H1 (cell line): ENCODE measurements at regions not wholly inside any gene's neighbourhood (a gene's known extent, or its start where the extent isn't known, plus 50 kb on each side); places are given as distances from the start of the nearest gene placed in this dataset.

ENCODE experiments used
- CTCF ChIA-PET: fragments of 300-600 bp; sonication (Branson Sonifier 250); formaldehyde crosslinking; loops from one replicate; lab custom pipeline; 2021; ENCODE audit not compliant: partially characterized antibody; lab: Charles Lee
- POLR2A ChIA-PET: fragments of 300-600 bp; sonication (Branson Sonifier 250); formaldehyde crosslinking; loops from one replicate; lab custom pipeline; 2021; ENCODE audit warnings: inconsistent platforms; ENCODE audit not compliant: partially characterized antibody; lab: Charles Lee
- DNase-seq, 2 experiments: peaks; one replicate each; pipeline versions ENCODE4 v3.0.0 to v3.0.0-alpha.2; 2010 to 2022; ENCODE audit warnings: low spot score in 2 of 2, low read depth in 1 of 2, mixed read lengths in 1 of 2
- FAIRE-seq: peaks from 2 replicates; lab custom pipeline; 2011; peaks lifted over from hg19 to GRCh38; lab: Jason Lieb, UNC
- H2AFZ ChIP-seq: 2 replicates; pipeline ENCODE4 v1.8.1; 2012; ENCODE audit warnings: low read length, inconsistent platforms
- H2AK5ac ChIP-seq: 2 replicates; pipeline ENCODE4 v1.6.1; 2013; ENCODE audit warnings: low read depth, low read length
- H2BK120ac ChIP-seq: replicated peaks from 2 replicates; pipeline ENCODE3; 2013; ENCODE audit warnings: low read depth, low read length, inconsistent platforms
- H2BK12ac ChIP-seq: 2 replicates; pipeline ENCODE4 v1.6.1; 2013; ENCODE audit warnings: low read depth, low read length
- H2BK15ac ChIP-seq: 2 replicates; pipeline ENCODE4 v1.6.1; 2013; ENCODE audit warnings: low read length
- H2BK20ac ChIP-seq: 2 replicates; pipeline ENCODE4 v1.6.1; 2013; ENCODE audit warnings: low read length
- H2BK5ac ChIP-seq: 2 replicates; pipeline ENCODE4 v1.6.1; 2013; ENCODE audit warnings: low read depth, low read length
- H3K14ac ChIP-seq: 2 replicates; pipeline ENCODE4 v1.6.1; 2013; ENCODE audit warnings: inconsistent platforms; ENCODE audit not compliant: insufficient read length
- H3K18ac ChIP-seq: 2 replicates; pipeline ENCODE4 v1.6.1; 2013; ENCODE audit warnings: low read length; ENCODE audit errors: extremely low read depth
- H3K23ac ChIP-seq: 2 replicates; pipeline ENCODE4 v1.6.1; 2013; ENCODE audit warnings: inconsistent platforms; ENCODE audit not compliant: insufficient read length
- H3K23me2 ChIP-seq: 2 replicates; pipeline ENCODE4 v1.6.1; 2013; ENCODE audit warnings: low read depth, low read length
- H3K27ac ChIP-seq: 2 replicates; pipeline ENCODE4 v1.6.1; 2011; ENCODE audit warnings: low read depth, low read length, inconsistent platforms
- H3K27me3 ChIP-seq, 4 experiments: replicated peaks in 1 of 4; 1 replicate in 1 of 4; 2 replicates in 3 of 4; pipeline versions ENCODE4 v1.6.1 to v1.8.1; 2011 to 2013; ENCODE audit warnings: low read length in 3 of 4, mild to moderate bottlenecking in 3 of 4, inconsistent platforms in 2 of 4, mixed read lengths in 2 of 4, moderate library complexity in 1 of 4; ENCODE audit not compliant: control insufficient read depth in 3 of 4, insufficient read depth in 3 of 4; ENCODE audit errors: extremely low read depth in 1 of 4
- H3K36me3 ChIP-seq, 4 experiments: 2 replicates each; pipeline versions ENCODE4 v1.6.1 to v1.8.1; 2011 to 2013; ENCODE audit warnings: mild to moderate bottlenecking in 4 of 4, low read length in 3 of 4, moderate library complexity in 2 of 4, control low read depth in 1 of 4, inconsistent platforms in 1 of 4; ENCODE audit not compliant: insufficient read depth in 4 of 4, control insufficient read depth in 2 of 4
- H3K4ac ChIP-seq: replicated peaks from 2 replicates; pipeline ENCODE3; 2013; ENCODE audit warnings: low read length, low read depth, mixed read lengths, inconsistent platforms; ENCODE audit not compliant: insufficient read length
- H3K4me1 ChIP-seq, 4 experiments: replicated peaks in 1 of 4; 1 replicate in 1 of 4; 2 replicates in 3 of 4; pipeline versions ENCODE4 v1.6.1 to v1.8.1; 2011 to 2013; ENCODE audit warnings: low read length in 3 of 4, inconsistent platforms in 2 of 4, mixed read lengths in 1 of 4; ENCODE audit not compliant: insufficient read depth in 4 of 4, control insufficient read depth in 3 of 4
- H3K4me2 ChIP-seq, 2 experiments: 2 replicates each; pipeline versions ENCODE4 v1.6.1 to v1.8.1; 2011 to 2013; ENCODE audit warnings: low read depth in 2 of 2, low read length in 2 of 2, control low read depth in 1 of 2, inconsistent platforms in 1 of 2, mild to moderate bottlenecking in 1 of 2; ENCODE audit not compliant: insufficient read depth in 1 of 2
- H3K4me3 ChIP-seq, 4 experiments: fragments of 200-600, 300-600 bp in 1 of 4; sonication (generic), shearing (Covaris generic), sonication (Bioruptor Twin) in 1 of 4; 2 replicates each; pipeline versions ENCODE4 v1.5.1 to v1.8.1; 2011 to 2016; ENCODE audit warnings: low read length in 4 of 4, low read depth in 3 of 4, control low read depth in 2 of 4, inconsistent platforms in 2 of 4, mild to moderate bottlenecking in 2 of 4, mixed read lengths in 1 of 4, moderate library complexity in 1 of 4; ENCODE audit not compliant: insufficient read depth in 2 of 4; ENCODE audit errors: extremely low read depth in 1 of 4
- H3K56ac ChIP-seq: replicated peaks from 2 replicates; pipeline ENCODE3; 2013; ENCODE audit warnings: low read depth, mild to moderate bottlenecking, mixed read lengths, low read length, inconsistent platforms; ENCODE audit not compliant: insufficient read length
- H3K79me1 ChIP-seq: 2 replicates; pipeline ENCODE4 v1.6.1; 2013; ENCODE audit warnings: low read depth, low read length, control low read depth
- H3K79me2 ChIP-seq, 2 experiments: 2 replicates each; pipeline versions ENCODE4 v1.6.1 to v1.8.1; 2012 to 2013; ENCODE audit warnings: low read length in 2 of 2, mild to moderate bottlenecking in 2 of 2, inconsistent platforms in 1 of 2; ENCODE audit not compliant: insufficient read depth in 2 of 2, control insufficient read depth in 1 of 2
- H3K9ac ChIP-seq, 4 experiments: replicated peaks in 1 of 4; 1 replicate in 1 of 4; 2 replicates in 3 of 4; pipeline versions ENCODE4 v1.6.1 to v1.8.1; 2011 to 2013; ENCODE audit warnings: low read depth in 3 of 4, low read length in 3 of 4, control low read depth in 2 of 4, mild to moderate bottlenecking in 2 of 4, moderate library complexity in 2 of 4, inconsistent platforms in 1 of 4; ENCODE audit errors: extremely low read depth in 1 of 4
- H3K9me3 ChIP-seq, 2 experiments: 2 replicates each; pipeline versions ENCODE4 v1.6.1 to v1.8.1; 2012 to 2013; ENCODE audit warnings: mild to moderate bottlenecking in 2 of 2, moderate library complexity in 2 of 2, control low read depth in 1 of 2, inconsistent platforms in 1 of 2, low read depth in 1 of 2, low read length in 1 of 2, mixed read lengths in 1 of 2; ENCODE audit not compliant: insufficient read depth in 2 of 2
- H4K20me1 ChIP-seq, 2 experiments: replicated peaks in 1 of 2; 2 replicates each; pipeline versions ENCODE3 to v1.8.1; 2011 to 2013; ENCODE audit warnings: inconsistent platforms in 2 of 2, low read length in 2 of 2, mild to moderate bottlenecking in 1 of 2; ENCODE audit not compliant: insufficient read depth in 2 of 2, control insufficient read depth in 1 of 2
- H4K5ac ChIP-seq: 2 replicates; pipeline ENCODE4 v1.6.1; 2013; ENCODE audit warnings: low read length, low read depth, mixed read lengths, inconsistent platforms; ENCODE audit not compliant: insufficient read length
- H4K8ac ChIP-seq: 2 replicates; pipeline ENCODE4 v1.8.0; 2013; ENCODE audit warnings: mild to moderate bottlenecking, moderate library complexity, low read length, inconsistent platforms; ENCODE audit not compliant: insufficient read depth; ENCODE audit errors: extremely low read depth
- H4K91ac ChIP-seq: replicated peaks from 2 replicates; pipeline ENCODE3; 2013; ENCODE audit warnings: low read length, mixed read lengths, inconsistent platforms; ENCODE audit not compliant: insufficient read length
- RFX5 ChIP-seq: IDR thresholded peaks from 2 replicates; pipeline ENCODE4 v1.6.1; 2011; ENCODE audit warnings: low read depth, low read length, improper control_type of control experiment, borderline replicate concordance
- SP1 ChIP-seq: IDR thresholded peaks from 2 replicates; pipeline ENCODE4 v1.6.1; 2011; ENCODE audit warnings: low read depth, low read length
- TAF1 ChIP-seq: IDR thresholded peaks from 2 replicates; pipeline ENCODE4 v1.6.1; 2011; ENCODE audit warnings: mild to moderate bottlenecking, low read depth, low read length
- TBP ChIP-seq: IDR thresholded peaks from 2 replicates; pipeline ENCODE4 v1.6.1; 2011; ENCODE audit warnings: low read depth, low read length, improper control_type of control experiment
- YY1 ChIP-seq: IDR thresholded peaks from 2 replicates; pipeline ENCODE4 v1.6.1; 2011; ENCODE audit warnings: low read depth, mild to moderate bottlenecking, low read length
- WGBS, 2 experiments: shearing (Covaris generic) in 1 of 2; methylation state at CpG; one replicate each; pipeline versions ENCODE4 v1.1.6 to v1.1.7; 2013 to 2015; ENCODE audit warnings: low lambda C conversion rate in 2 of 2, mixed read lengths in 2 of 2, inconsistent platforms in 1 of 2, low coverage in 1 of 2, missing lambda C conversion rate in 1 of 2; ENCODE audit not compliant: insufficient replicate concordance in 2 of 2, insufficient coverage in 1 of 2, insufficient read length in 1 of 2; ENCODE audit errors: extremely low coverage in 1 of 2, missing lambda C conversion rate in 1 of 2; 5-methylcytosine and 5-hydroxymethylcytosine counted together

GRCh38 chr1:194640322-194640721, 1453.9 kb upstream of the B3GALT2 start:
- Histone ChIP-seq H4K91ac (no peak overlapping the region), H4K8ac (no peak overlapping the region), H2BK120ac (no peak overlapping the region), H3K23ac (no peak overlapping the region), H2BK15ac (no peak overlapping the region), H3K9ac (no peak overlapping the region), H2BK20ac (no peak overlapping the region), H4K20me1 (no peaks in the 10 kb centered on the region), H3K27me3 (no peaks in the 10 kb centered on the region), H3K4me1 (no peaks in the 10 kb centered on the region), H2BK12ac (no peak overlapping the region), H3K79me2 (no peaks in the 10 kb centered on the region), H3K56ac (no peak overlapping the region), H3K18ac (no peak overlapping the region), H3K4ac (no peak overlapping the region), H3K23me2 (no peaks in the 10 kb centered on the region), H2AK5ac (no peak overlapping the region), H3K4me3 (no peak overlapping the region), H3K36me3 (no peaks in the 10 kb centered on the region), H2BK5ac (no peak overlapping the region), H4K5ac (no peak overlapping the region), H3K9me3 (no peaks in the 10 kb centered on the region), H3K14ac (no peak overlapping the region), H3K4me2 (no peak overlapping the region)
- CTCF ChIA-PET, result no interaction called here
- WGBS, 2 experiments, result 94% methylated on average over 2 of the region's 2 CpGs; no CpG with 5 or more reads in 1 of the 2 experiments
- no peak for DNase-seq
- no peak for FAIRE-seq
- no peak for TF ChIP-seq TAF1
- TF ChIP-seq RFX5, result no peak
- TF ChIP-seq TBP, result no peak
- TF ChIP-seq YY1, result no peak
- TF ChIP-seq SP1, result no peak
- TF ChIP-seq, all 59 proteins: peak for 0
- Histone ChIP-seq H2AFZ (no peak overlapping the region), H3K27ac (no peak overlapping the region), H3K79me1 (no peaks in the 10 kb centered on the region)
- POLR2A ChIA-PET, result no interaction called here
